PC-3 (cell line): ENCODE measurements at regions not wholly inside any gene's neighbourhood (a gene's known extent, or its start where the extent isn't known, plus 50 kb on each side); places are given as distances from the start of the nearest gene placed in this dataset.

Experiments
- ATAC-seq: fragments of 200-7000 bp; cut with Tn5 transposase; 2 replicates; pipeline ENCODE4 v1.9.1; 2020; ENCODE audit warnings: mild to moderate bottlenecking, moderate library complexity
- BruUV-seq: library from RNA; stranded (reverse); fragments of 400-500 nt; replicated peaks from 2 replicates; lab custom pipeline; 2021; lab: Mats Ljungman, UMichigan
- CTCF ChIA-PET: fragments of 300-600 bp; sonication (Branson Sonifier 250); formaldehyde crosslinking; loops from one replicate; lab custom pipeline; 2022; ENCODE audit warnings: antibody characterized with exemption; lab: Charles Lee
- POLR2A ChIA-PET: fragments of 300-600 bp; sonication (Branson Sonifier 250); formaldehyde crosslinking; loops from one replicate; lab custom pipeline; 2022; ENCODE audit warnings: antibody characterized with exemption; ENCODE audit not compliant: unreplicated experiment; lab: Charles Lee
- DNase-seq: peaks from one replicate; pipeline ENCODE4 v3.0.0-alpha.2; 2015
- H2AFZ ChIP-seq: fragments of 300-600 bp; sonication (generic); 2 replicates; pipeline ENCODE4 v1.6.0; 2016; ENCODE audit warnings: antibody characterized with exemption, low read length
- H3F3A ChIP-seq: fragments of 300-600 bp; sonication (generic); one replicate; pipeline ENCODE4 v1.6.0; 2017; ENCODE audit warnings: antibody characterized with exemption, low read length, control low read depth, mild to moderate bottlenecking; ENCODE audit not compliant: unreplicated experiment
- H3K27ac ChIP-seq: fragments of 300-600 bp; sonication (generic); 2 replicates; pipeline ENCODE4 v1.5.1; 2016; ENCODE audit warnings: mild to moderate bottlenecking, low read length
- H3K27me3 ChIP-seq: fragments of 300-600 bp; sonication (generic); 2 replicates; pipeline ENCODE4 v1.6.1; 2016; ENCODE audit warnings: low read length, mixed read lengths
- H3K36me3 ChIP-seq: fragments of 300-600 bp; sonication (generic); 2 replicates; pipeline ENCODE4 v1.6.1; 2016; ENCODE audit warnings: low read depth, mixed run types, low read length, mixed read lengths
- H3K4me1 ChIP-seq: fragments of 300-600 bp; sonication (generic); 2 replicates; pipeline ENCODE4 v1.5.1; 2016; ENCODE audit warnings: low read length; ENCODE audit not compliant: insufficient read depth
- H3K4me2 ChIP-seq: fragments of 300-600 bp; sonication (generic); 2 replicates; pipeline ENCODE4 v1.6.0; 2016; ENCODE audit warnings: low read length
- H3K4me3 ChIP-seq: fragments of 300-600 bp; sonication (generic); 2 replicates; pipeline ENCODE4 v1.5.1; 2016; ENCODE audit warnings: mild to moderate bottlenecking, low read length, mixed read lengths
- H3K79me2 ChIP-seq: fragments of 300-600 bp; sonication (generic); 2 replicates; pipeline ENCODE4 v1.6.1; 2017; ENCODE audit warnings: low read length, mixed read lengths
- H3K9ac ChIP-seq: fragments of 300-600 bp; sonication (generic); 2 replicates; pipeline ENCODE4 v1.6.0; 2016; ENCODE audit warnings: mild to moderate bottlenecking, low read length
- H3K9me2 ChIP-seq: fragments of 300-600 bp; sonication (generic); replicated peaks from 2 replicates; pipeline ENCODE4 v1.6.1; 2016; ENCODE audit warnings: mixed run types, low read length, mixed read lengths
- H3K9me3 ChIP-seq: fragments of 300-600 bp; sonication (generic); 2 replicates; pipeline ENCODE4 v1.6.1; 2016; ENCODE audit warnings: low read length, mixed read lengths
- H4K20me1 ChIP-seq: fragments of 300-600 bp; sonication (generic); 2 replicates; pipeline ENCODE4 v1.6.1; 2016; ENCODE audit warnings: low read length, mixed read lengths
- CTCF ChIP-seq: fragments of 300-600 bp; sonication (generic); conservative IDR thresholded peaks from 2 replicates; pipeline ENCODE4 v1.5.1; 2017; ENCODE audit warnings: antibody characterized with exemption, low read depth, mild to moderate bottlenecking, low read length
- EZH2 ChIP-seq: fragments of 300-600 bp; sonication (generic); IDR thresholded peaks from one replicate; pipeline ENCODE4 v1.6.1; 2017; ENCODE audit warnings: antibody characterized with exemption, mild to moderate bottlenecking, low read length; ENCODE audit not compliant: unreplicated experiment
- EZH2phosphoT487 ChIP-seq: fragments of 300-600 bp; sonication (generic); IDR thresholded peaks from 2 replicates; pipeline ENCODE4 v1.6.1; 2018; ENCODE audit warnings: mild to moderate bottlenecking, antibody characterized with exemption, low read length, borderline replicate concordance
- intact Hi-C: fragments of 100-400 bp; cut with micrococcal nuclease; formaldehyde crosslinking; loops from 2 replicates; pipeline ENCODE4 v1.9.0; 2023

GRCh38 chr15:80326270-80326669 lies 74.3 kb upstream of the CTXND1 start:
- no peaks in the 10 kb centered on the region for H3F3A ChIP-seq
- intact Hi-C loops, result no loop called here
- no peaks in the 10 kb centered on the region for H3K9me3 ChIP-seq
- H3K4me1 ChIP-seq, result no peaks in the 10 kb centered on the region
- no peak overlapping the region for H2AFZ ChIP-seq
- TF ChIP-seq CTCF, result no peak
- TF ChIP-seq EZH2, result no peak
- TF ChIP-seq EZH2phosphoT487, result no peak
- H3K27ac ChIP-seq, result no peak overlapping the region
- H3K36me3 ChIP-seq, result no peaks in the 10 kb centered on the region
- no TSS peak for BruUV-seq
- no peaks in the 10 kb centered on the region for H3K79me2 ChIP-seq
- H3K27me3 ChIP-seq, result peaks cover 18% of the 10 kb centered on the region; the same call in 1 of the 2 replicates
- no peaks in the 10 kb centered on the region for H4K20me1 ChIP-seq
- no peaks in the 10 kb centered on the region for H3K9me2 ChIP-seq
- DNase-seq (no peak), ATAC-seq (no peak)
- ChIA-PET POLR2A (no interaction called here), CTCF (interaction anchor here (0.6 kb wide), 1 partner anchor 390 kb away, joined by 5 read pairs; no protein-coding TSS in a partner anchor)
- H3K4me3 ChIP-seq, result no peak overlapping the region
- H3K9ac ChIP-seq, result no peak overlapping the region
- no peak overlapping the region for H3K4me2 ChIP-seq

GRCh38 chr15:80328496-80328895 lies 75.7 kb upstream of the ARNT2 start:
- BruUV-seq, result no TSS peak
- Histone ChIP-seq H4K20me1 (no peaks in the 10 kb centered on the region), H3K27me3 (peaks cover 27% of the 10 kb centered on the region), H3K79me2 (no peaks in the 10 kb centered on the region), H3K4me1 (no peaks in the 10 kb centered on the region), H3K27ac (no peak overlapping the region), H3K9me3 (no peaks in the 10 kb centered on the region), H3K4me2 (no peak overlapping the region), H2AFZ (no peak overlapping the region), H3K36me3 (no peaks in the 10 kb centered on the region), H3K9ac (no peak overlapping the region), H3F3A (no peaks in the 10 kb centered on the region), H3K9me2 (no peaks in the 10 kb centered on the region), H3K4me3 (no peak overlapping the region)
- DNase-seq, result no peak
- POLR2A ChIA-PET, result no interaction called here
- no peak for TF ChIP-seq EZH2phosphoT487
- no peak for TF ChIP-seq EZH2
- TF ChIP-seq CTCF, result no peak
- intact Hi-C loops, result no loop called here
- CTCF ChIA-PET, result no interaction called here
- ATAC-seq, result no peak

GRCh38 chr15:80331886-80332406 lies 72.2 kb upstream of the ARNT2 start:
- no peaks in the 10 kb centered on the region for H3K4me1 ChIP-seq
- no peaks in the 10 kb centered on the region for H3K36me3 ChIP-seq
- H2AFZ ChIP-seq, result no peak overlapping the region
- DNase-seq, result no peak
- H4K20me1 ChIP-seq, result no peaks in the 10 kb centered on the region
- no peaks in the 10 kb centered on the region for H3K9me3 ChIP-seq
- intact Hi-C loops, result no loop called here
- H3K9me2 ChIP-seq, result no peaks in the 10 kb centered on the region
- ChIA-PET CTCF (no interaction called here), POLR2A (no interaction called here)
- H3K9ac ChIP-seq, result no peak overlapping the region
- no peaks in the 10 kb centered on the region for H3F3A ChIP-seq
- no peak for TF ChIP-seq EZH2phosphoT487
- no peak for TF ChIP-seq EZH2
- no peak for TF ChIP-seq CTCF
- no TSS peak for BruUV-seq
- no peak overlapping the region for H3K27ac ChIP-seq
- H3K4me3 ChIP-seq, result no peak overlapping the region
- no peak for ATAC-seq
- H3K79me2 ChIP-seq, result no peaks in the 10 kb centered on the region
- H3K27me3 ChIP-seq, result peaks cover 61% of the 10 kb centered on the region
- H3K4me2 ChIP-seq, result no peak overlapping the region
